Testis (tissue), 2 donors: ENCODE measurements at regions not wholly inside any gene's neighbourhood (a gene's known extent, or its start where the extent isn't known, plus 50 kb on each side); places are given as distances from the start of the nearest gene placed in this dataset.

Source experiments
- POLR2A ChIP-seq: fragments of 450-650 bp; IDR thresholded peaks from one replicate; pipeline ENCODE4 v1.6.1; 2017; ENCODE audit warnings: antibody characterized with exemption, mild to moderate bottlenecking, moderate library complexity
- TF ChIP-seq, protein P1 (sequence below), 3 experiments: fragments of 450-650 bp in 2 of 3; fragments of 200-600 bp in 1 of 3; sonication (generic) in 1 of 3; IDR thresholded peaks; one replicate each; pipeline ENCODE4 v1.5.1; 2016 to 2019; ENCODE audit warnings: antibody characterized with exemption in 3 of 3, mild to moderate bottlenecking in 2 of 3, moderate library complexity in 1 of 3

DNA sequence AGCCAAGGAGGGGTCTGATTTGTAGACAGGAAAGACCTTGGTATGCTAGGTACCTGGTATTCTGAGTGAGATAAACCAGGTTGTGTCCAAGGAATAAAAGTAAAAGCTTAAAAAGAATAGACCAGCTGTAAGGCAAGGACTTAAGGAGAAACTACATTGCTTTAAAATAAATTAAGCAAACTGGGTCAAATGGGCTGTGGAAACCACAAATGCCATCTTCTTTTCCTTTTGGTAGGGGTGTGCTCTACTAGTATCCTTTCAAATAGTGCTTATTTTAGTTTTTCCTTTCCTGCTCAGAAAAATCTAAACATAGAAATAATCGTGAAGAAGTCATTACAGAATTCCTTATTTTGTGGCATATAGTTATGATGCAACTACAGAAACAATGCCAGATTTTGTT is 138.6 kb upstream of the KLF12 start:
- TF ChIP-seq, protein P1, sequence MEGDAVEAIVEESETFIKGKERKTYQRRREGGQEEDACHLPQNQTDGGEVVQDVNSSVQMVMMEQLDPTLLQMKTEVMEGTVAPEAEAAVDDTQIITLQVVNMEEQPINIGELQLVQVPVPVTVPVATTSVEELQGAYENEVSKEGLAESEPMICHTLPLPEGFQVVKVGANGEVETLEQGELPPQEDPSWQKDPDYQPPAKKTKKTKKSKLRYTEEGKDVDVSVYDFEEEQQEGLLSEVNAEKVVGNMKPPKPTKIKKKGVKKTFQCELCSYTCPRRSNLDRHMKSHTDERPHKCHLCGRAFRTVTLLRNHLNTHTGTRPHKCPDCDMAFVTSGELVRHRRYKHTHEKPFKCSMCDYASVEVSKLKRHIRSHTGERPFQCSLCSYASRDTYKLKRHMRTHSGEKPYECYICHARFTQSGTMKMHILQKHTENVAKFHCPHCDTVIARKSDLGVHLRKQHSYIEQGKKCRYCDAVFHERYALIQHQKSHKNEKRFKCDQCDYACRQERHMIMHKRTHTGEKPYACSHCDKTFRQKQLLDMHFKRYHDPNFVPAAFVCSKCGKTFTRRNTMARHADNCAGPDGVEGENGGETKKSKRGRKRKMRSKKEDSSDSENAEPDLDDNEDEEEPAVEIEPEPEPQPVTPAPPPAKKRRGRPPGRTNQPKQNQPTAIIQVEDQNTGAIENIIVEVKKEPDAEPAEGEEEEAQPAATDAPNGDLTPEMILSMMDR (IDR thresholded peaks at IDR 0.05), result no peak
- no peak for TF ChIP-seq POLR2A
